Left renal cortex interstitium (tissue), 4 donors: ENCODE measurements at regions not wholly inside any gene's neighbourhood (a gene's known extent, or its start where the extent isn't known, plus 50 kb on each side); places are given as distances from the start of the nearest gene placed in this dataset.
A peak's percentile ranks its signal among the peaks of the same experiment; 100 is the strongest.
"Not testable (repeated sequence)": the region's sequence is repeated elsewhere in the genome, so short reads cannot be mapped to it uniquely, and the experiment has no call there.

Source experiments
- DNase-seq, 4 donors: peaks; one replicate each; pipeline ENCODE4 v3.0.0-alpha.2; 2013; ENCODE audit warnings: low read depth in 4 of 4, low spot score in 2 of 4, missing footprints in 1 of 4

DNA sequence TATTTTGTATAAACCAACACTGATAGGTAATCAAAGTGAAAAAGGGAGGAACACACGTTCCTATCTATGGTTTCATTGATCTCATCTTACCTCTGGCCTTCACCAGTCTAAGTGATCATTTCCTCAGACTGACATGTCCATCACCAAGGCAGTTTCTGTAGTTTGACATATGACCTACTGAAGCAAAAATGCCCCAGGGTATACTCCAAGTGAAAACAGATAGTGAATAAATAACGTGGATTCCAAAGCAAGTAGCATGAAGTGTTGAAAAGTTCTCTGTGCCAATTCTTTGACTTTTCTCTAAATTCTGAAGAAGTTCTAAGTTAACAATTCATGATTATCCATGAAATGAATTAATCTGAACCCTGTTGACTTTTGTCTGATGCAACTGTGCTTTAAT, 334.2 kb upstream of the SGCG start:
- no peak for DNase-seq

DNA sequence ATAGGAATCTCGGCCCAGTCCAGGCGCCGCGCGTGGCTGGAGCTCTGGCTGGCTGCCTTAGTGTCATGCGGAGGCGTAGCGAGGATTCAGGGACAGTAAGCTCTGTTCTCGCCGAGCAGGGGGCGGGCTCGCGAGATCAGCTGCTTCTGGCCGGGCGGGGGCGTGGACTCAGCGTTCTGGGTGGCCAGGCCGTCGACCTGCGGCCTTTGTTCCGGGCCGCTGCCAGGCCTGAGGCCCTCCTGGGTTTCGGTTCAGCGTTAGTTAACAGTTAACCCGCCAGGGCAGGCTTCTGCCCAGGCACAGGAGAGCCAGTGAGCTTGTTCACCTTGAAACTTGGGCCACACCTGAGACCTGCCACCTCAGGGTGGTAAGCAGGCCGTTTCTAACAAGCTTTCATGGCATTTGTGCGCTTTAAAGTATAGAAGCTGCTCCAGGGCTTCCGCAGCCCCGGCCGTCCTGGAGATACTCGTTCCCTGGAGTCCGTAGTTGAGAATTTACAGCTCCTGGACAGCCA, 332.2 kb upstream of the SGCG start:
- peak in 2 of 4 donors; percentile 32 to 44 for DNase-seq

DNA sequence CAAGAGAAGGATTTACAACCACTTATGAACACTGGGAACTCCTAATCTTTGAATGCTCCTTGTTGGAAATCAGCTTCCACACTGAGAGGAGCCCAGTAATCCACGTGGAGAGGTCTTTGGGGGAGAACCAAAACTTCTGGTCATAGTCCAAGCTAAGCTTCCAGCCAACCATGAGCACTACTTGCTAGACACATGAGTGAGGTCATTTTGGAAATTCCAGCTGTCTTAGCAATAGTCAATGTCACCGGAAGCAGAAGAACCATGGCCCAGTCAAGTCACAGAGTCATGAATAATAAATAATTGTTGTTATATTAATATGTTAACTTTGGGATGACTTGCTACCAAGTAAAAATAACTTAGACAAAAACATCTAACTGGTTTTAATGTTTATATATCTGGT, 324.9 kb upstream of the SGCG start:
- DNase-seq = no peak

DNA sequence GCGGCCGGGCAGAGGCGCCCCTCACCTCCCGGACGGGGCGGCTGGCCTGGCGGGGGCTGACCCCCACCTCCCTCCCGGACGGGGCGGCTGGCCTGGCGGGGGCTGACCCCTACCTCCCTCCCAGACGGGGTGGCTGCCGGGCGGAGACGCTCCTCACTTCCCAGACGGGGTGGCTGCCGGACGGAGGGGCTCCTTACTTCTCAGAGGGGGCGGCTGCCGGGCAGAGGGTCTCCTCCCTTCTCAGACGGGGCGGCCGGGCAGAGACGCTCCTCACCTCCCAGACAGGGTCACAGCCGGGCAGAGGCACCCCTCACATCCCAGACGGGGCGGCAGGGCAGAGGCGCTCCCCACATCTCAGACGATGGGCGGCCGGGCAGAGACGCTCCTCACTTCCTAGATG, 321.8 kb upstream of the SGCG start:
- DNase-seq = not testable (repeated sequence)

DNA sequence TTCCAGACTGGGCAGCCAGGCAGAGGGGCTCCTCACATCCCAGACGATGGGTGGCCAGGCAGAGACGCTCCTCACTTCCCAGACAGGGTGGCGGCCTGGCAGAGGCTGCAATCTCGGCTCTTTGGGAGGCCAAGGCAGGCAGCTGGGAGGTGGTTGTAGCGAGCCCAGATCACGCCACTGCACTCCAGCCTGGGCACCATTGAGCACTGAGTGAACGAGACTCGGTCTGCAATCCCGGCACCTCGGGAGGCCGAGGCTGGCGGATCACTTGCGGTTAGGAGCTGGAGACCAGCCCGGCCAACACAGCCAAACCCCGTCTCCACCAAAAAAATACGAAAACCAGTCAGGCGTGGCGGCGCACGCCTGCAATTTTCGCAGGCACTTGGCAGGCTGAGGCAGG, 321.4 kb upstream of the SGCG start:
- DNase-seq = not testable (repeated sequence)

DNA sequence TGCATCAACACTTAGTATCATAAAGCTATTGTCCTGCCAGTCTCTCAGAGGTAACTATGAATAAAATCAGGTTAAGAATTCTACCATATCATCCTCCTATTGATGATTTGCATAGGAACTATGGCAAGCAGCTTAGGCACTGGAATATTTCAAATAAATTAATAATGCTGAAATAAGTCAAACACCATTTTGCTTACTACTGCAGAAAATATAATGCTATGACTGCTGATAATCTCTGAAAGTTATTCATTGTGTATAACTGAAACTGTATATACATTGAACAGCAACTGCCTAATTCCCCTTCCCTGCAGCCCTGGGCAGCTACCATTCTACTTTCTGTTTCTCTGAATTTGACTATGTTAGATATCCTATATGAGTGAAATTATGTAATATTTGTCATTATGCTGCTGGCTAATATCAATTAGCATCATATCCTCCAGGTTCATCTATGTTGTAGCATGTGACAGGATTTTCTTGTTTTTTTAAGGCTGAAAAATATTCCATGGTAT, 318.8 kb upstream of the SGCG start:
- no peak for DNase-seq

DNA sequence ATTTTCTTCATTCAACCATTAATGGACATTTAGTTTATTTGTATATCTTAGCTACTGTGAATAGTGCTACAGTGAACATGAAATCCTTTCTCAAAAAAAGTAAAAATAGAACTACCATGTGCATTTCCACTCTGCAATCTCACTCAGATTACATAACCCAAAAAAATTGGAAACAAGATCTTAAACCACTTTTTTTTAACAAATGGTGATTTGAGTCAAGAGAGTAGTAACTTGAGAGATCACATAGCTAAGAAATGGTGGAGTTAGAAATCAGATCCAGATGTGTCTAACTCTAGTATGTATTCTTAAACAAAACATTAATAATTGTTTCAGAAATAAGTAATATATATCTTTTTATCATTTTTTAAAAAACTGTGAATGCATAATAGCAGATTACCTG, 318.3 kb upstream of the SGCG start:
- DNase-seq = no peak

DNA sequence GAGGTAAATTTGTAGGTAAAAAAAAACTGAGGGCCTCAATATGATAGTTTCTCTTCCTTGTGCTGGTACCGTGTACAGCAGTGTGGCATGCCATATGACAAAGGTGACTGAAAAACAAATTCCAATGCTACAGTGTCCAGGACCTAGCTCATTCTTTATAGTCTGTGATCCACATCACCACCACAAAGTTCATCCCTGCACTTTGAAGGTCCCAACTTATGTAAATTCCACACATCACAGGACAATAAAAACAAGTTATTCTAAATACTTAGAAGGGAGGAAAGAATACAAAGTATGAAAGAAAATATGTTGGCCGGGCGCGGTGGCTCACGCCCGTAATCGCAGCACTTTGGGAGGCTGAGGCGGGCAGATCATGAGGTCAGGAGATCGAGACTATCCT, 314.6 kb upstream of the SGCG start:
- DNase-seq = no peak

DNA sequence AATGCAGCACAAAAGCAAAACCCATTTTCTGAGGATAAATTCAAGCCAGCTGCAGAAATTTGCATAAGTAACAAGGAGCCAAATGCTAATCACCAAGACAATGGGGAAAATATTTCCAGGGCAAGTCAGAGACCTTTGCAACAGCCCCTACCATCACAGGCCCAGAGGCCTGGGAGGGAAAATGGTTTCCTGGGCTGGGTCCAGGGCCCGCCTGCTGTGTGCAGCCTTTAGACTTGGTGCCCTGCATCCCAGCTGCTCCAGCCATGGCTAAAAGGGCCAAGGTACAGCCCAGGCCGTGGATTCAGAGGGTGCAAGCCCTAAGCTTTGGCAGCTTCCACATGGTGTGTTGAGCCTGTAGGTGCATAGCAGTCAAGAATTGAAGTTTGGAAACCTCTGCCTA, 309.5 kb upstream of the SGCG start:
- no peak for DNase-seq

DNA sequence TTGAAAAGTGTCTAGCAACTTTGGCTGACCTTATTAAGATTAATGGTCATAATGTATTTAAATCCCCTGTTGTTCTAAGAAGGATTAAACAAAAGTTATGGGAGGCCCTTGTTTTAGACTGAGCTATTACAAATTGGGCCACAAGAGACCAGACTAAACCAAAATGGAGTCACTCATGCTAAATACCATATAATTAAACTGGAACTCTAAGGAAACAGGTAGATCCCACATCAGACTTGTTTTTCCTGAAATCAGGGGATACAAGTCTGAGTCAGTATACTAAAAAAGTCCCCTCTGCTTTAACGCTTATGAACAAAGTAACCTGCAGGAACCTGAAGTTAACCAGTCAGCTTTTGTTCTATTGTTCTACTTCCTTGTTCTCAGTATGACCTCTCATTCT, 305.9 kb upstream of the SGCG start:
- DNase-seq = no peak

DNA sequence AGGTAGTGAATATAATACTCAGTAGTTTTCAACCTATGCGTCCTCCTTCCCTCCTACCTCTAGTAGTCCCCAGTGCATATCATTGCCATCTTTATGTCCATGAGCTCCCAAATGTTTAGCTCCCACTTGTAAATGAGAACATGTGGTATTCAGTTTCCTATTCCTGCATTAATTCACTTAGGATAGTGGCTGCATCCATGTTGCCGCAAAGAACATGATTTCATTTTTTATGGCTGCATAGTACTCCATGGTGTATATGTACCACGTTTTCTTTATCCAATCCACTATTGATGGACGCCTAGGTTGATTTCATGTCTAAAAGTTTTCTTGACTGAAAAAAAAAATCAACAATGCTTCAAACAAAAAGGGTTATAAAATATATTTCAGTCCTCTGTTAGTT, 303.4 kb upstream of the SGCG start:
- no peak for DNase-seq

DNA sequence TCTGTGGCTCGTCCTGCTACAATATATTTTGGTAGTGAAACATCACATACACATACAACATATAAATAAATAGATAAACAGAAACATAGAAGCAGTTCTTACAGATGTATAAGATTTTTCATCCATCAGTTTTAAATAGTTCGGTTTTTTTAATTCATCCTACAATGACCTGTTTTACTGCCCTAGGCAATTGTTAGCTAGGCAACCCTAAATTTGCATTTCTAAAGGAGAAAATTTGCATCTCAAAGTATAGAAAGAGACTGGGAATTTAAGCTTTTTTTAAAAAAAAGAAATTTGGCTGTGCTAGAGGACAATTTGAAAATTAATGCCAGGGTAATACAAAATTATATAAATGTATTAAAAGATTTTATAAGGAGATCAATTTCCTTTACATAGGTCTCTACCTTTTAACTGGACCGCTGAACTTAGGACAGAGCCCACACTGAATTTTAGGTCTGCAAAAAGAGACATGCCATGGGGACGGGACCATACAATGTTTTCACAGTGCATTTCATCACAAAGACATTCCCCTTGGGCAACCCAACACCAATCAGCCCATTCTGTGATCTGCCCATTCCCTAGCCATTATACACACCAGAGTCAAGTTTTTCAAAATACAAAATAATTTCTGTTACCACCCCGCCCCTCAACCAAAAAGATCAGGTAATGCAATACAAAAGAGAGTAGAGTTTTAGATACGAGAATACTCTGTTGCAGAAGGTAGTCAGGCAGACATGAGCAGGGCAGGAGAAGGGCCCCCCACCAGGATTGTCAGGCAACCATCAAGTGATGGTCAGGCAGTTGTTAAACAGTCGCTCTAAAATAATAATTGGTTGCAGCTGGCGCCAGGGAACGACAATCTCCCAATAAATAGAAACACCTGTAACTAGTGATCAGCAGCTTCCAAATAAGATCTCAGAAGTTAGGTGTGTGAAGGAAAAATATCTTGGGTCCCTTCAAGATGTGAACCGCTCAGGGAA, 299.7 kb upstream of the SGCG start:
- DNase-seq = no peak

DNA sequence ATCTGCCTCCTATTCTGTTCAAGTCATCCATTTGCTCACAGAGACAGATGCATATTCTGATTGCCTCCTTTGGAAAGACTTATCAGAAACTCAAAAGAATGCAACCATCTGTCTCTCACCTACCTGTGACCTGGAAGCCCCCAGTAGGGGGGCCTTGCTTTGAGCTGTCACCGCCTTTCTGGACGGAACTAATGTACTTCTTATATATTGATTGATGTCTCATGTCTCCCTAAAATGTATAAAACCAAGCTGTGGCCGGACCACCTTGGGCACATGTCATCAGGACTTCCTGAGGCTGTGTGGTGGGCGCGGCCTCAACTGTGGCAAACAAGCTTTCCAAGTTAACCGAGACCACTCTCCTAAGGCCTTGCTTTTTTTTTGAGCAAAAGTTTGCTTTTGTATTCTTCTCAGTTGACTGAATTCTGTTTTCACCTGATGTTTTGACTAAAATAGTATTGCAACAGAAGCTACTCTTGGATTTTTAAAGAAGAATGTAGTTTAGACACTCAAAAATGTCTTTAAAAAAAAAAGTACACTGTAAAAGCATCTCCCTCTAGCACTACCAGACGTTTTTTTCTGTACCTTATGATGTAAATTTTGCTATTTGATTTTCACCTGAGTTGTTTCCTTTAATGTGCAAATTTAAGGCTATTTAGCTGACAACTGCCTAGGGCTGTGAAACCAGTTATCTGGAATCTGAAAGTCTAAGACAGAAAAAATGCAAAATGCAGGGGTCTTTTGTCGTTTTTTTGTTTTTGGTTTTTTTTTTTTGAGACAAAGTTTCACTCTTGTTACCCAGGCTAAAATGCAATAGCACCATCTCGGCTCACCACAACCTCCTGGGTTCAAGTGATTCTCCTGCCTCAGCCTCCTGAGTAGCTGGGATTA, 298.8 kb upstream of the SGCG start:
- DNase-seq = not testable (repeated sequence)

DNA sequence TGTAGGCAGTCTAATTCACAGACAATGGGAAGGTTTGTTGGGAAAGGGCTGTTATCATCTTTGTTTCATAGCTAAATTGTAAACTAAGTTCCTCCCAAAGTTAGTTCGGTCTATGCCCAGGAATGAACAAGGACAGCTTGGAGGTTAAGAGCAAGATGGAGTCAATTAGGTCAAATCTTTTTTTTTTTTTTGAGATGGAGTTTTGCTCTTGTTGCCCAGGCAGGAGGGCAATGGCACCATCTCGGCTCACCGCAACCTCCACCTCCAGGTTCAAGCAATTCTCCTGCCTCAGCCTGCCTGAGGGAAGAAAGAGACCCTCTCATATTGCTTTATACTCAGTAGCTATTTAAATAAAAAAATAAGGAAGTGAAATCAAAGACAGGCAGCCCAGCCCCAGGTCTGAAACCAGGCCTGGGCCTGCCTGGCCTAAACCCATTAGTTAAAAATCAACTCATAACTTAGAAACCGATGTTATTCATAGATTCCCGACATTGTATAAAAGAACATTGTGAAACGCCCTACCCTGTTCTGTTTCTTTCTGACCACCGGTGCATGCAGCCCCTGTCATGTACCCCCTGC, 297.4 kb upstream of the SGCG start:
- DNase-seq = no peak

DNA sequence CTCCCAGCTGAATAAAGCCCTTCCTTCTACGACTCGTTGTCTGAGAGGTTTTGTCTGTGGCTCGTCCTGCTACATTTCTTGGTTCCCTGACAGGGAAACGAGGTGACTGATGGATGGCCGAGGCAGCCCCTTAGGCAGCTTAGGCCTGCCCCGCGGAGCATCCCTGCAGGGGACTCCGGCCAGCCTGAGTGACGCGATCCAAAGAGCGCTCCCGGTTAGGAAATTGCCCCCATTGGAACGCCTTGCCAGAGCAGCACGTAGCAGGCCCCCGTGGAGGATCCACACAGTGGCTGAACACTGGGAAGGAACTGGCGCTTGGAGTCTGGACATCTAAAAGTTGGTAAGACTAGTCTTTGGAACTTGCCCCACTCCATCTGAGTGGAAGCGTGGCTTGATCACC, 296.8 kb upstream of the SGCG start:
- no peak for DNase-seq

DNA sequence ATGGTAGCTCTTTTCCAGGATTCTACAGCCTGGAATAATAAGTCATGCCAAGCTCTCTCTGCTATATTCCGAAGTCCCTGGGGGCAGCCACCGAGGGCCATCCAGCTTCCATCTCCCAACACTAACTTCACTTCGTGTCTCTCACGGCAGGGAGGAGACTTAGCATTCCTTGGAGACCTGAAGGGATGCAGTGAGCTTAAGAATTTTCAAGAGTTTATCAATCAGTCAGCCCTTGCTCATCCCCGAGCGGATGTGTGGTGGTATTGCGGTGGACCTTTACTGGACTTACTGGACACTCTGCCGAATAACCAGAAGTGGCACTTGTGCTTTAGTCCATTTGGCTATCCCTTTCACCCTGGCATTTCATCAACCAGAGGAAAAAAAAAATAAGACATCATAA, 294.7 kb upstream of the SGCG start:
- not testable (repeated sequence) for DNase-seq

DNA sequence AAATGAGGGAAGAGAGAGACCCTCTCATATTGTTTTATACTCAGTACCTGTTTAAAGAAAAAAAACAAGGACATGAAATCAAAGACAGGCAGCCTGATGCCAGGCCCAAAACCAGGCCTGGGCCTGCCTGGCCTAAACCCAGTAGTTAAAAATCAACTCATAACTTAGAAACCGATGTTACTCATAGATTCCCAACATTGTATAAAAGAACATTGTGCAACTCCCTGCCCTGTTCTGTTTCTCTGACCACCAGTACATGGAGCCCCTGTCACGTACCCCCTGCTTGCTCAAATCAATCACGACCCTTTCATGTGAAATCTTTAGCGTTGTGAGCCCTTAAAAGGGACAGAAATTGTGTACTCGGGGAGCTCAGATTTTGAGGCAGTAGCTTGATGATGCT, 291.4 kb upstream of the SGCG start:
- DNase-seq = not testable (repeated sequence)

DNA sequence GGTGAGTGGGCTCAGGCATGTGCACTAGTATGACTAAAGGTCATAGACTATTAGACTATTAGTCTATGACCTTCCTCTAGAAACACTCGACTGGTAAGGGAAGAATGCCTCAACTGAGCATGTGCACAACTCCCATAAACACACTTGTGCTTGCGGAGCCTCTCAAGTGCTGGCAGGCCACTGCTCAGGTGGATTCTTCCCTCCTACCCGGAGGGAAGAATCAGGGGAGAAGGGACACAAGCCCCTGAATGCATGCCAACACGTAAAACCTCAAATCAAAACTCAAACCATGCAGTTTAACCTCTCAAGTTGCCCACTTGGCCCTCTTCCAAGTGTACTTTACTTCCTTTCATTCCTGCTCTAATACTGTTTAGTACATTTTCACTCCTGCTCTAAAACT, 287.6 kb upstream of the SGCG start:
- DNase-seq = no peak

DNA sequence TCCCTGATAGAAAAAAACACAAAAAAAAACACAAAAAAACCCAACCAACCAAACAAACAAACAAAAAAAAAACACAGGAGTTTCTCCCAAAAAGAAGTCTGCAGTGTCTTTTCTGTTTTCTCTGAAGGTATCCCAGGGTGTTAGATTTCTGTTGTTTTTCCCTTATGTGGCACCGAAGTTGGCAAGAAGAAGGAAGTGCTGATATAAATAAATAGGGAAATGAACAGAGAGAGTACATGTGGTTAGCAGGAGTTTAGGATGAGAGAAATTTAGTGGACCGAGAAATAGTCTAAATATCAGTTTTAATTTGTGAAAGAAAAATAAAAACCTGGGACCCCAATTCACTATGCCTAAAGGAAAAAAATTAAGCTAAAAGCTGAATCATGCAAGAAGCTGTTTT, 287.0 kb upstream of the SGCG start:
- DNase-seq = no peak

DNA sequence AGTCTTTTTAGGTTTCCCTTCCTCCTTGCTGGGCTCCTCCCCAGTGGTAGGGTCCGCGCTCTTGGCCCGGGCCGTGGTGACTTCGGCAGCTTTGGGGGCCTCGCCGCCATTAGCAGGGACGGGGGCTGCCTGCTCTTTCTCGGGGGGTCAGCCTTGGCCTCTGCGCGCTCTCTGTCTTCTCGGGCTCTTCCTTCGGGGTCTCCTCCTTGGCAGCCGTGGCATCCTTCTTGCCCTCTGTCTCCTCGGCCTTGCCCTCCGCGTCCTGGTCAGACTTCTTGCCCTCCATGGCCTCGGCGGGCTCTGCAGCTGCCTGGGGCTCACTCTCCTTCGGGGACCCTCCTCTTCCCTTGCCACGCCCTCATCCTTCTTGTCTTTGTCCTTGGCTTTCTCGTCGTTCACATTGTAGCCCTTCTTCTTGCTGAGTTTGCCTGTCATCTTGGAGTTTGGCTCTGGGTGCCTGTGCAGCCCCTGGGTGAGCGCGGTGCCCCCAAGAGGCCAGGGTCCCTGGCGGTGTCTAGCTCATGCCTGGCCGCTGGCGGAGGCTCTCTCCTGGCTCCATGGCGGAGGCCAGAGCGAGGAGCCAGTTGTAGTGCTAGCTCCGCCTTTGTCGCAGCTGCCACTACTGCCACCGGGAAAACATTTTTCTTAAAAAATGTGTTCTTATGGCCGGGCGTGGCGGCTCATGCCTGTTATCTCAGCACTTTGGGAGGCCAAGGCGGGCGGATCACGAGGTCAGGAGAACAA, 283.0 kb upstream of the SGCG start:
- no peak for DNase-seq
